PC-9 (cell line): ENCODE measurements at regions not wholly inside any gene's neighbourhood (a gene's known extent, or its start where the extent isn't known, plus 50 kb on each side); places are given as distances from the start of the nearest gene placed in this dataset.

Experiments used
- CTCF ChIP-seq: fragments of 200-600 bp; sonication (generic); conservative IDR thresholded peaks from 2 replicates; pipeline ENCODE4 v1.6.1; 2017; ENCODE audit warnings: mixed run types, antibody characterized with exemption, mild to moderate bottlenecking, moderate library complexity
- EZH2 ChIP-seq: fragments of 200-600 bp; sonication (generic); IDR thresholded peaks from 2 replicates; pipeline ENCODE4 v1.8.0; 2017; ENCODE audit warnings: antibody characterized with exemption, low read depth

- TF ChIP-seq CTCF: no peak
- TF ChIP-seq EZH2: no peak
Observed at GRCh38 chr1:90522432-90522831, 194.7 kb downstream of the BARHL2 start.
